HCT116 (cell line): ENCODE measurements at regions not wholly inside any gene's neighbourhood (a gene's known extent, or its start where the extent isn't known, plus 50 kb on each side); places are given as distances from the start of the nearest gene placed in this dataset.

ENCODE experiments used
- ATAC-seq: fragments of 200-7000 bp; cut with Tn5 transposase; 2 replicates; pipeline ENCODE4 v1.9.1; 2020; ENCODE audit warnings: mild to moderate bottlenecking, moderate library complexity
- BruUV-seq: library from RNA; stranded (reverse); fragments of 400-500 nt; replicated peaks from 2 replicates; lab custom pipeline; 2021; lab: Mats Ljungman, UMichigan
- CTCF ChIA-PET: fragments of 300-600 bp; sonication (Branson Sonifier 250); formaldehyde crosslinking; loops from one replicate; lab custom pipeline; 2021; ENCODE audit warnings: antibody characterized with exemption; lab: Charles Lee
- POLR2A ChIA-PET: fragments of 300-600, 350-600 bp; sonication (Branson Sonifier 250); formaldehyde crosslinking; loops from one replicate; lab custom pipeline; 2021; ENCODE audit warnings: antibody characterized with exemption; lab: Charles Lee
- RAD21 ChIA-PET, 2 experiments: fragments of 300-600 bp; sonication (Branson Sonifier 250); formaldehyde crosslinking; loops; one replicate each; lab custom pipeline; 2023; ENCODE audit warnings: low total read pairs in 2 of 2; ENCODE audit not compliant: uncharacterized antibody in 2 of 2, unreplicated experiment in 2 of 2, low non-redundant PET in 1 of 2; lab: Charles Lee
- DNase-seq: peaks from one replicate; pipeline ENCODE4 v3.0.0-alpha.2; 2010; ENCODE audit warnings: low read depth, low spot score
- H2AFZ ChIP-seq: fragments of 200-600 bp; shearing (Covaris generic), sonication (generic); 2 replicates; pipeline ENCODE4 v1.6.1; 2017; ENCODE audit warnings: low read depth, mixed run types, mixed read lengths, antibody characterized with exemption, low read length; ENCODE audit not compliant: poor library complexity, severe bottlenecking
- H3K27ac ChIP-seq: 2 replicates; pipeline ENCODE4 v1.5.1; 2012; ENCODE audit warnings: low read depth, low read length
- H3K27me3 ChIP-seq: fragments of 200-600 bp; sonication (generic); 2 replicates; pipeline ENCODE4 v1.6.1; 2016; ENCODE audit warnings: mixed run types, low read length, mixed read lengths; ENCODE audit not compliant: insufficient read depth
- H3K36me3 ChIP-seq, 2 experiments: fragments of 200-500 bp in 1 of 2; fragments of 200-600 bp in 1 of 2; sonication (Bioruptor generic) in 1 of 2; sonication (generic) in 1 of 2; 2 replicates each; pipeline versions ENCODE4 v1.5.1 to v1.6.1; 2014 to 2016; ENCODE audit warnings: low read length in 2 of 2, inconsistent platforms in 1 of 2, mixed read lengths in 1 of 2, mixed run types in 1 of 2; ENCODE audit not compliant: insufficient read depth in 2 of 2, control insufficient read depth in 1 of 2
- H3K4me1 ChIP-seq, 2 experiments: fragments of 200-600 bp in 1 of 2; sonication (generic) in 1 of 2; 2 replicates each; pipeline versions ENCODE4 v1.5.1 to v1.6.1; 2012 to 2017; ENCODE audit warnings: low read length in 2 of 2, inconsistent platforms in 1 of 2, mild to moderate bottlenecking in 1 of 2, mixed read lengths in 1 of 2, mixed run types in 1 of 2, moderate library complexity in 1 of 2; ENCODE audit not compliant: insufficient read depth in 2 of 2, control insufficient read depth in 1 of 2
- H3K4me2 ChIP-seq: fragments of 200-600 bp; sonication (generic); 2 replicates; pipeline ENCODE4 v1.6.1; 2017; ENCODE audit warnings: mixed run types, low read length, mixed read lengths
- H3K4me3 ChIP-seq, 2 experiments: fragments of 200-600 bp in 1 of 2; sonication (generic) in 1 of 2; replicated peaks in 1 of 2; 2 replicates each; pipeline ENCODE4 v1.5.1; 2011 to 2016; ENCODE audit warnings: low read length in 2 of 2, control low read depth in 1 of 2, low read depth in 1 of 2, mild to moderate bottlenecking in 1 of 2, mixed read lengths in 1 of 2, mixed run types in 1 of 2
- H3K79me2 ChIP-seq: fragments of 200-600 bp; sonication (generic); 2 replicates; pipeline ENCODE4 v1.6.1; 2017; ENCODE audit warnings: mild to moderate bottlenecking, mixed run types, low read length, moderate library complexity, mixed read lengths; ENCODE audit not compliant: insufficient read depth
- H3K9ac ChIP-seq: fragments of 200-600 bp; sonication (generic); 2 replicates; pipeline ENCODE4 v1.6.1; 2016; ENCODE audit warnings: low read length, mixed read lengths
- H3K9me2 ChIP-seq: fragments of 200-600 bp; sonication (generic), shearing (Covaris generic); 2 replicates; pipeline ENCODE4 v1.6.1; 2017; ENCODE audit warnings: mixed run types, mild to moderate bottlenecking, moderate library complexity; ENCODE audit not compliant: insufficient read depth
- H3K9me3 ChIP-seq, 2 experiments: fragments of 200-500 bp in 1 of 2; fragments of 200-600 bp in 1 of 2; sonication (Bioruptor generic) in 1 of 2; sonication (generic) in 1 of 2; 2 replicates each; pipeline ENCODE4 v1.6.1; 2014 to 2017; ENCODE audit warnings: low read length in 2 of 2, mixed read lengths in 2 of 2, inconsistent platforms in 1 of 2, low read depth in 1 of 2, mild to moderate bottlenecking in 1 of 2, mixed run types in 1 of 2, moderate library complexity in 1 of 2; ENCODE audit not compliant: control insufficient read depth in 1 of 2, insufficient read depth in 1 of 2
- H4K20me1 ChIP-seq: fragments of 200-600 bp; sonication (generic), shearing (Covaris generic); 2 replicates; pipeline ENCODE4 v1.6.1; 2017; ENCODE audit warnings: mixed run types, mild to moderate bottlenecking, moderate library complexity; ENCODE audit not compliant: insufficient read depth
- ATF3 ChIP-seq: IDR thresholded peaks from 2 replicates; pipeline ENCODE4 v1.6.1; 2012
- CBX3 ChIP-seq: IDR thresholded peaks from 2 replicates; pipeline ENCODE4 v1.6.1; 2012; ENCODE audit warnings: low read depth
- CEBPB ChIP-seq: IDR thresholded peaks from 2 replicates; pipeline ENCODE4 v1.6.1; 2012; ENCODE audit warnings: low read depth
- EZH2 ChIP-seq: fragments of 200-600 bp; sonication (generic); IDR thresholded peaks from 2 replicates; pipeline ENCODE4 v1.6.1; 2017; ENCODE audit warnings: antibody characterized with exemption, mixed run types
- EZH2phosphoT487 ChIP-seq: fragments of 200-600 bp; IDR thresholded peaks from 2 replicates; pipeline ENCODE4 v1.6.1; 2018; ENCODE audit warnings: antibody characterized with exemption, borderline replicate concordance
- FOSL1 ChIP-seq: IDR thresholded peaks from 2 replicates; pipeline ENCODE4 v1.6.1; 2012; ENCODE audit warnings: low read depth
- JUND ChIP-seq: IDR thresholded peaks from 2 replicates; pipeline ENCODE4 v1.6.1; 2012
- POLR2AphosphoS5 ChIP-seq: IDR thresholded peaks from 2 replicates; pipeline ENCODE4 v1.6.1; 2011; ENCODE audit warnings: mild to moderate bottlenecking, low read depth, low read length, moderate library complexity
- SP1 ChIP-seq: IDR thresholded peaks from 2 replicates; pipeline ENCODE4 v1.6.1; 2012; ENCODE audit warnings: low read depth
- SRF ChIP-seq: IDR thresholded peaks from 2 replicates; pipeline ENCODE4 v1.6.1; 2012; ENCODE audit warnings: low read depth
- ZFX ChIP-seq: fragments of 450-650 bp; IDR thresholded peaks from 2 replicates; pipeline ENCODE4 v1.6.1; 2017
- ZNF274 ChIP-seq: fragments of 200-500 bp; sonication (Bioruptor generic); IDR thresholded peaks from 2 replicates; pipeline ENCODE4 v1.6.1; 2014; ENCODE audit warnings: mild to moderate bottlenecking, low read depth, low read length, inconsistent platforms
- intact Hi-C: fragments of 100-400 bp; cut with micrococcal nuclease; formaldehyde crosslinking; loops from 2 replicates; pipeline ENCODE4 v1.10.0; 2022
- TF ChIP-seq, protein P1 (sequence below): IDR thresholded peaks from 2 replicates; pipeline ENCODE4 v1.6.1; 2012
- TF ChIP-seq, protein P2 (sequence below), 3 experiments: fragments of 200-600 bp in 1 of 3; sonication (generic) in 1 of 3; IDR thresholded peaks in 2 of 3; conservative IDR thresholded peaks in 1 of 3; 2 replicates each; pipeline ENCODE4 v1.5.1; 2012 to 2017; ENCODE audit warnings: low read depth in 2 of 3, low read length in 2 of 3, antibody characterized with exemption in 1 of 3, borderline replicate concordance in 1 of 3, control low read depth in 1 of 3, mild to moderate bottlenecking in 1 of 3, mixed read lengths in 1 of 3, mixed run types in 1 of 3, moderate library complexity in 1 of 3; ENCODE audit not compliant: insufficient read depth in 1 of 3

DNA sequence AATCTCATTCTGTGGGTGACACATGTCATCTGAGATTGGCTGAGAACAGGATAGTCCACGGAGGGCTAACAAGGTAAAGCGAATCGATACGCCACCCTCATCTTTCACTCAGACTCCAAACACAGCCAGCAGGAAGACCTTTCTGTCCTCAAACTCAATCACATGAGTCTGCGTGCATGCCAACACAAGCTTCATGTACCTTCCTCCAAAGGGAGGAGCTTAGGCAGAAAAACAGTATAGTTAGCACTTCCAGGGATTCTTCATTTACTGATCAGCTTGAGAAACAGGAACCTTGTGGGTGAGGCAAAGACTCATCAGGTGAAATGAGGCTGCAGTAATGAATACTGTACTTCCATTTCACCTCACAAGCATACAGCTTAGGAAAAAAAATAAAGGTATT, 767.1 kb upstream of the API5 start:
- Histone ChIP-seq H3K4me1 (no peaks in the 10 kb centered on the region), H3K36me3 (no peaks in the 10 kb centered on the region), H2AFZ (no peak overlapping the region), H3K4me3 (no peak overlapping the region), H3K4me2 (no peak overlapping the region), H3K9me3 (peaks cover 0 to 26% of the 10 kb centered on the region in 2 experiments; a peak in 1 of 4 replicates), H3K9me2 (no peaks in the 10 kb centered on the region), H3K27ac (no peak overlapping the region), H3K79me2 (no peaks in the 10 kb centered on the region), H3K9ac (no peak overlapping the region), H4K20me1 (no peaks in the 10 kb centered on the region), H3K27me3 (no peaks in the 10 kb centered on the region)
- no TSS peak for BruUV-seq
- ATAC-seq (no peak), DNase-seq (no peak)
- ChIA-PET RAD21 (no interaction called here), CTCF (no interaction called here), POLR2A (no interaction called here)
- intact Hi-C loops, result no loop called here
- TF ChIP-seq ZFX (no peak), EZH2phosphoT487 (no peak), JUND (no peak), SRF (no peak), FOSL1 (no peak), SP1 (no peak), CBX3 (no peak)
- TF ChIP-seq, protein P1, sequence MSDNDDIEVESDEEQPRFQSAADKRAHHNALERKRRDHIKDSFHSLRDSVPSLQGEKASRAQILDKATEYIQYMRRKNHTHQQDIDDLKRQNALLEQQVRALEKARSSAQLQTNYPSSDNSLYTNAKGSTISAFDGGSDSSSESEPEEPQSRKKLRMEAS, result no peak
- TF ChIP-seq, protein P2, sequence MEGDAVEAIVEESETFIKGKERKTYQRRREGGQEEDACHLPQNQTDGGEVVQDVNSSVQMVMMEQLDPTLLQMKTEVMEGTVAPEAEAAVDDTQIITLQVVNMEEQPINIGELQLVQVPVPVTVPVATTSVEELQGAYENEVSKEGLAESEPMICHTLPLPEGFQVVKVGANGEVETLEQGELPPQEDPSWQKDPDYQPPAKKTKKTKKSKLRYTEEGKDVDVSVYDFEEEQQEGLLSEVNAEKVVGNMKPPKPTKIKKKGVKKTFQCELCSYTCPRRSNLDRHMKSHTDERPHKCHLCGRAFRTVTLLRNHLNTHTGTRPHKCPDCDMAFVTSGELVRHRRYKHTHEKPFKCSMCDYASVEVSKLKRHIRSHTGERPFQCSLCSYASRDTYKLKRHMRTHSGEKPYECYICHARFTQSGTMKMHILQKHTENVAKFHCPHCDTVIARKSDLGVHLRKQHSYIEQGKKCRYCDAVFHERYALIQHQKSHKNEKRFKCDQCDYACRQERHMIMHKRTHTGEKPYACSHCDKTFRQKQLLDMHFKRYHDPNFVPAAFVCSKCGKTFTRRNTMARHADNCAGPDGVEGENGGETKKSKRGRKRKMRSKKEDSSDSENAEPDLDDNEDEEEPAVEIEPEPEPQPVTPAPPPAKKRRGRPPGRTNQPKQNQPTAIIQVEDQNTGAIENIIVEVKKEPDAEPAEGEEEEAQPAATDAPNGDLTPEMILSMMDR (IDR thresholded peaks at IDR 0.05 in 2 of 3, conservative IDR thresholded peaks at IDR 0.05 in 1 of 3; ENCODE audit: borderline replicate concordance in 1 of 3, insufficient read depth in 1 of 3, low read depth in 2 of 3, low read length in 2 of 3), result no peak

DNA sequence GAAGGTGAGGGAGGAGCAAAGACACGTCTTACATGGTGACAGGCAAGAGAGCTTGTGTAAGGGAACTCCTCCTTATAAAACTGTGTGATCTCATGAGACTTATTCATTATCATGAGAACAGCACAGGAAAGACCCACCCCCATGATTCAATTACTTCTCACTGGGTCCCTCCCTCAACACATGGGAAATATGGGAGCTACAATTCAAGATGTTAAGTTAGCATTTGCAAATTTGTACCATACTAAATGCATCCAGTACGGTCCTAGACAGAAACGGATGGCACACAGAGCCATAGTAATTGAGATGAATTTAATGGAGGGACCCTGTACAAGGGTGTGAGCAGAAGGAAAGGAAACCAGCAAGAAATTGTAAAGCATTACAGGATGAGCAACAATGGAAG, 765.8 kb upstream of the API5 start:
- CTCF ChIA-PET, result no interaction called here
- no peak for ATAC-seq
- intact Hi-C loops, result no loop called here
- no peaks in the 10 kb centered on the region for H3K27me3 ChIP-seq
- RAD21 ChIA-PET, result no interaction called here
- BruUV-seq, result no TSS peak
- POLR2A ChIA-PET, result no interaction called here
- H2AFZ ChIP-seq, result no peak overlapping the region
- no peaks in the 10 kb centered on the region for H3K79me2 ChIP-seq
- no peak overlapping the region for H3K27ac ChIP-seq
- H3K36me3 ChIP-seq, result no peaks in the 10 kb centered on the region
- no peak overlapping the region for H3K4me2 ChIP-seq
- H3K9me2 ChIP-seq, result no peaks in the 10 kb centered on the region
- H3K9me3 ChIP-seq, result peaks cover 0 to 32% of the 10 kb centered on the region in 2 experiments; a peak in 1 of 4 replicates
- H4K20me1 ChIP-seq, result no peaks in the 10 kb centered on the region
- H3K4me3 ChIP-seq, result no peak overlapping the region
- no peak overlapping the region for H3K9ac ChIP-seq
- no peak for DNase-seq
- no peaks in the 10 kb centered on the region for H3K4me1 ChIP-seq
- no peak for TF ChIP-seq ATF3
- TF ChIP-seq EZH2, result no peak
- TF ChIP-seq CEBPB, result no peak
- TF ChIP-seq ZNF274, result no peak
- TF ChIP-seq, protein P2 (IDR thresholded peaks at IDR 0.05 in 2 of 3, conservative IDR thresholded peaks at IDR 0.05 in 1 of 3; ENCODE audit: borderline replicate concordance in 1 of 3, insufficient read depth in 1 of 3, low read depth in 2 of 3, low read length in 2 of 3), result no peak
- TF ChIP-seq SRF, result no peak
- TF ChIP-seq POLR2AphosphoS5, result no peak
- no peak for TF ChIP-seq FOSL1
